ENCODE measurements at regions not wholly inside any gene's neighbourhood (a gene's known extent, or its start where the extent isn't known, plus 50 kb on each side); places are given as distances from the start of the nearest gene placed in this dataset.

DNA sequence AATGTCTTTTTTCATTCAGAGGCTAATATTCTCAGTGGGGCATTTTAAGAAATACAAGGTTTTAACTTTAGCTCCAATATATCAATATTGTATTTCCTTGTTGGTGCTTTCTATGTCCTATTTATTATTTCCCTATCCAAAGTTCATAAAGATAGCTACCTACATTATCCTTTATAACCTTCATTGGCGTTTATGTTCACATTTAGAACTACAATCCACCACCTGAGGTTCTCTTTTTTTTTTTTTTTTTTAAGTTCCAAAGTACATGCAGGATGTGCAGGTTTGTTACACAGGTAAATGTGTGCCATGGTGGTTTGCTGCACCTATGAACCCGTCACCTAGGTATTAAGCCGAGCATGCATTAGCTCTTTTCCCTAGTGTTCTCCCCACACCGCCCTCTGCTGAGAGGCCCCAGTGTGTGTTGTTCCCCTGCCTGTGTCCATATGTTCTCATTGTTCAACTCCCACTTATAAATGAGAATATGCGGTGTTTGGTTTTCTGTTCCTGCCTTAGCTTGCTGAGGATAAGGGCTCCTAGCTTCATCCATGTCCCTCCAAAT, 694.6 kb downstream of the SUCLG1 start:
- TF ChIP-seq, protein P1, sequence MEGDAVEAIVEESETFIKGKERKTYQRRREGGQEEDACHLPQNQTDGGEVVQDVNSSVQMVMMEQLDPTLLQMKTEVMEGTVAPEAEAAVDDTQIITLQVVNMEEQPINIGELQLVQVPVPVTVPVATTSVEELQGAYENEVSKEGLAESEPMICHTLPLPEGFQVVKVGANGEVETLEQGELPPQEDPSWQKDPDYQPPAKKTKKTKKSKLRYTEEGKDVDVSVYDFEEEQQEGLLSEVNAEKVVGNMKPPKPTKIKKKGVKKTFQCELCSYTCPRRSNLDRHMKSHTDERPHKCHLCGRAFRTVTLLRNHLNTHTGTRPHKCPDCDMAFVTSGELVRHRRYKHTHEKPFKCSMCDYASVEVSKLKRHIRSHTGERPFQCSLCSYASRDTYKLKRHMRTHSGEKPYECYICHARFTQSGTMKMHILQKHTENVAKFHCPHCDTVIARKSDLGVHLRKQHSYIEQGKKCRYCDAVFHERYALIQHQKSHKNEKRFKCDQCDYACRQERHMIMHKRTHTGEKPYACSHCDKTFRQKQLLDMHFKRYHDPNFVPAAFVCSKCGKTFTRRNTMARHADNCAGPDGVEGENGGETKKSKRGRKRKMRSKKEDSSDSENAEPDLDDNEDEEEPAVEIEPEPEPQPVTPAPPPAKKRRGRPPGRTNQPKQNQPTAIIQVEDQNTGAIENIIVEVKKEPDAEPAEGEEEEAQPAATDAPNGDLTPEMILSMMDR (IDR thresholded peaks at IDR 0.05; ENCODE audit: extremely low read depth, missing control alignments), result no peak
- no peak for DNase-seq (ENCODE audit: low spot score)

DNA sequence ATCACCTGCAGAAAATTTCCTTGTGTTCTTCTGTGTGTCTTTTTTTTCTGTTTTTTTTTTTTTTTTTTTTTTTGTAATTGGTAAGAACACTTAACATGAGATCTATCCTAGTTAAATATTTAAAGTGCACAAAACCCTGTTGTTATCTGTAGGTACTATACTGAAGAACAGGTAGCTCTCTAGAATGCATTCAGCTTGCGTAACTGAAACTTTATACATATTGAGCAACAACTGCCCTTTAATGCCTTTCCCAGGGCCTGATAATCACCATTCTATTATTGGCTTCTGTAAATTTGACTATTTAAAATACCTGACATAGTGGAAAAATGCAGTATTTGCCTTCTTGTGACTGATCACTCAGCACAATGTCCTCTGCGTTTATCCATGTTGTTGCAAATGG, 701.8 kb downstream of the SUCLG1 start:
- TF ChIP-seq, protein P1 (IDR thresholded peaks at IDR 0.05; ENCODE audit: extremely low read depth, missing control alignments), result no peak

DNA sequence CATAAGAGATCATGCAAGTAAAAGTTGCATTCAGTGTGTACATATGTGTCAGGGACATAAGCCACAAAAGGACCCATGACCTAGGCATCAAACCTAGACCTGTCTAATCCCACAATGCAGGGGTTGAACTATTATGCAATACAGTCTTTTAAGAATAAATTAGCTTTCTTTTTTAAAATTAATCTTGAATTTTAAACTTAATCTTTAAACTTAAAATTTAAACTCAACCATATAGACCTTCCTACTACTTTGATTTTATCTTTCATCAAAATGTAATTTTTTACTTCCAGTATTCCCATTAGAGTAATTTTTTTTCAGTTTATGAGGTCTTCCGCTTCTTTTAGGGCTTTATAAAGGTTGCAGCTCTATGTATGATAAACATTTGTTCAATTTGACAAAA, 702.9 kb downstream of the SUCLG1 start:
- DNase-seq (ENCODE audit: low spot score), result no peak
- TF ChIP-seq, protein P1 (IDR thresholded peaks at IDR 0.05; ENCODE audit: extremely low read depth, missing control alignments), result no peak

More for the DNA sequence above, 701.8 kb downstream of the SUCLG1 start:
- no peak for DNase-seq (ENCODE audit: low spot score)

DNA sequence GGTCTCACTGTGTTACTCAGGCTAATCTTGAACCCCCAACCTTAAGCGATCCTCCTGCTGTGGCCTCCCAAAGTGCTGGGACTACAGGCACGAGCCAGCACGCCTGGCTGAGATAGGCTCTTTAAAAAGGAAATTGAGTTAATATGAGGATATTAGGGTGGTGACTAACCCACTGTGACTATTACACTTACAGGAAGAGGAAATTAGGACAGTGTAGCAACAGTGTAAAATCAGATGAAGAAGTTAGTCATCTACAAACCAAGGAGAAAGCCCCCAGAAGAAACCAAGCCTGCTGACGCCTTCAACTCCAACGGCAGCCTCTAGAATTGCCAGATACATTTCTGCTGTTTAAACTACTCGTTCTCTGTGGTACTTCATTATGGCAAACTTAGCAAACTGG, 711.9 kb downstream of the SUCLG1 start:
- TF ChIP-seq, protein P1 (IDR thresholded peaks at IDR 0.05; ENCODE audit: extremely low read depth, missing control alignments), result no peak
- no peak for DNase-seq (ENCODE audit: low spot score)

DNA sequence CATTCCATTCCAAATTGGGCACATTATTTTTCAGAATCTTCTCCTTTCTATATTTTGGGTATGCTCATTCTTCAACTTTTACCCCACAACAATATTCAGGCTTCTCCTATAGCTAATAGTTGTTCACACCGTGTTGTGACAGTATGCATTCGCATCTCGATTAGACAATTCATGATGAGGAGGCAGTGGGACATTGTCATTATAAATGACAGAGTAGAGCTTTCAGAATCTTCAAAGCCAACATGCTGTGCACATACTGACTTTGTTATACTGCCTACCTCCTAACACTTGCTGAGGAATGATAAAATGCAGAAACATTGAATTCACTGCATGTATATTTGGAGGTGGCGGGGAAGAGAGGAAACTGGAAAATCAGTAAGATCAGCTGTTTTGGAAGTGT, 714.2 kb downstream of the SUCLG1 start:
- TF ChIP-seq, protein P1 (IDR thresholded peaks at IDR 0.05; ENCODE audit: extremely low read depth, missing control alignments), result no peak
- no peak for DNase-seq (ENCODE audit: low spot score)

DNA sequence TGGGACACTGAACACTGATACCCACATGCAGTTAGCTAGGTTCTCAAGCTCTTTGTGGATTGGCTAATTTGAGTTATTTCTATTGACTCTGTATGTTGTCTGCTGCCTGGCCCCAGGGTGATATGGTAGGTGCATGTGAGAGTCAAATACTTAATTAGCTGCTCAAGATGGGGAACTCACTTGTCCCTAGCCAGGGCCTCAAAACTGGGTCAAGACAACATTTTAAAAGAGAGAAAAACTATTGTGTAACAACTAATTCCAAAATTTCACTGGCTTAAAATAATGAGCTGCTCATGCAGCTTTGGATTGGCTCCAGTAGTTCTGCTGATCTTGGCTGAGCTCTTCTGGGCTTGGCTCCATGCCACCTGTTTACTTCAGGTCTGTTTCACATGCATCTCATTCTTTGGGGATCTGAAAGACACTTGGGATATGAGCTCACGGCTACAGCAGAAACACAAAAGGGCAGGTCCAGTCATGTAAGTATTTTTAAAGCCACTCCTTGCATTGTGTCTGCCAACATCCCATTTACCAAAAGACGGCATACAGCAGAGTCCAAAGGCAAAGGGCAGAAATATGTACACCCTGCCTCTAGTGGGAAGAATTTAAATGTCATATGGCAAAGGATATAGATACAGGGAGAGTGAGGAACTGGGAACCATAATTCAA, 716.8 kb downstream of the SUCLG1 start:
- TF ChIP-seq, protein P1 (IDR thresholded peaks at IDR 0.05; ENCODE audit: extremely low read depth, missing control alignments), result no peak
- no peak for DNase-seq (ENCODE audit: low spot score)

DNA sequence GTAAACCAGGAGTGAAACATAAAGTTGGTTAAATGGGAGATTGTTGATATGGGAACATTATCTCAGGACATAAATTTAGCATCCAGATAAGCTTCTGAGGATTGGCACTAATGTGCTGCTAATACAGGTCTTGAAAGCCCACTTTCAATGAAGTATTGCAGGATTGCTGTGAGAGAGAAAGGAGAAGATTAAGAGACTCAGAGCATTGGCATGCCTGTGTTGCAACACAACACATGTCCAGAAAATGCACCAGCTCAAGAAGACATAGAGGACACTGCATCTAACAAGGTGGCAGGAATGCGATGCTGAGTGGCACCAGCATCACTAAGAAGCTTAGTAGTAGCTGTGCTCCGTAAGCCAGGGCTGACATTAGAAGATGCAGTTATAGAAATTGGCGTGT, 728.9 kb downstream of the SUCLG1 start:
- TF ChIP-seq, protein P1 (IDR thresholded peaks at IDR 0.05; ENCODE audit: extremely low read depth, missing control alignments), result no peak

More for the DNA sequence above, 728.9 kb downstream of the SUCLG1 start:
- DNase-seq (ENCODE audit: low spot score), result no peak

Measured in GM20000 (cell line).